Astrocyte (in vitro differentiated cells and primary cell): ENCODE measurements at regions not wholly inside any gene's neighbourhood (a gene's known extent, or its start where the extent isn't known, plus 50 kb on each side); places are given as distances from the start of the nearest gene placed in this dataset.
A peak's percentile ranks its signal among the peaks of the same experiment; 100 is the strongest.

Experiments used
- DNase-seq: peaks from one replicate; pipeline ENCODE4 v3.0.0-alpha.2; 2010; ENCODE audit warnings: low read depth
- FAIRE-seq: peaks from 2 replicates; lab custom pipeline; 2011; peaks lifted over from hg19 to GRCh38; lab: Jason Lieb, UNC
- H2AFZ ChIP-seq: 2 replicates; pipeline ENCODE4 v1.6.0; 2012; ENCODE audit warnings: low read depth, low read length, inconsistent platforms
- H3K27ac ChIP-seq: 2 replicates; pipeline ENCODE4 v1.5.1; 2011; ENCODE audit warnings: low read depth, low read length, inconsistent platforms
- H3K27me3 ChIP-seq: 2 replicates; pipeline ENCODE4 v1.6.0; 2011; ENCODE audit warnings: low read length, inconsistent platforms; ENCODE audit not compliant: insufficient read depth
- H3K36me3 ChIP-seq: 2 replicates; pipeline ENCODE4 v1.5.1; 2011; ENCODE audit warnings: low read length, inconsistent platforms; ENCODE audit not compliant: insufficient read depth
- H3K4me1 ChIP-seq: 2 replicates; pipeline ENCODE4 v1.5.1; 2011; ENCODE audit warnings: low read length, inconsistent platforms; ENCODE audit not compliant: insufficient read depth
- H3K4me2 ChIP-seq: 2 replicates; pipeline ENCODE4 v1.6.0; 2012; ENCODE audit warnings: low read length, inconsistent platforms
- H3K4me3 ChIP-seq: 2 replicates; pipeline ENCODE4 v1.5.1; 2011; ENCODE audit warnings: low read depth, mild to moderate bottlenecking, low read length, inconsistent platforms; ENCODE audit not compliant: insufficient read depth
- H3K79me2 ChIP-seq: 2 replicates; pipeline ENCODE4 v1.6.0; 2012; ENCODE audit warnings: mild to moderate bottlenecking, low read length, inconsistent platforms; ENCODE audit not compliant: insufficient read depth
- H3K9ac ChIP-seq: 2 replicates; pipeline ENCODE4 v1.6.0; 2012; ENCODE audit warnings: mild to moderate bottlenecking, low read length, inconsistent platforms
- H3K9me3 ChIP-seq: 2 replicates; pipeline ENCODE4 v1.5.1; 2012; ENCODE audit warnings: low read depth, mild to moderate bottlenecking, low read length, inconsistent platforms; ENCODE audit not compliant: insufficient read depth
- H4K20me1 ChIP-seq: 2 replicates; pipeline ENCODE4 v1.6.0; 2012; ENCODE audit warnings: low read length, inconsistent platforms; ENCODE audit not compliant: insufficient read depth
- H3K27ac Mint-ChIP-seq: one replicate; pipeline ENCODE4 v1.8.0; 2021; ENCODE audit warnings: mild to moderate bottlenecking, mixed read lengths; ENCODE audit not compliant: unreplicated experiment
- H3K27me3 Mint-ChIP-seq: one replicate; pipeline ENCODE4 v1.8.0; 2021; ENCODE audit warnings: low read depth, mixed read lengths; ENCODE audit not compliant: unreplicated experiment
- H3K36me3 Mint-ChIP-seq: one replicate; pipeline ENCODE4 v1.8.0; 2021; ENCODE audit warnings: low read depth, mixed read lengths; ENCODE audit not compliant: unreplicated experiment
- H3K4me1 Mint-ChIP-seq: one replicate; pipeline ENCODE4 v1.8.0; 2021; ENCODE audit warnings: low read depth, mixed read lengths; ENCODE audit not compliant: unreplicated experiment
- H3K4me3 Mint-ChIP-seq: one replicate; pipeline ENCODE4 v1.8.0; 2021; ENCODE audit warnings: mild to moderate bottlenecking, moderate library complexity, mixed read lengths; ENCODE audit not compliant: unreplicated experiment
- H3K9me3 Mint-ChIP-seq: one replicate; pipeline ENCODE4 v1.8.0; 2021; ENCODE audit warnings: mild to moderate bottlenecking, mixed read lengths; ENCODE audit not compliant: unreplicated experiment
- CTCF ChIP-seq: IDR thresholded peaks from 2 replicates; pipeline ENCODE4 v1.5.1; 2011; ENCODE audit warnings: low read depth, mild to moderate bottlenecking, inconsistent platforms, low read length, moderate library complexity; ENCODE audit not compliant: insufficient read depth
- EZH2 ChIP-seq: IDR thresholded peaks from 2 replicates; pipeline ENCODE4 v1.6.1; 2012; ENCODE audit warnings: mild to moderate bottlenecking, low read length, inconsistent platforms; ENCODE audit not compliant: insufficient read depth

GRCh38 chr3:80535286-80535685, 767.5 kb upstream of the ROBO1 start:
- no peak overlapping the region for H3K9ac ChIP-seq
- H3K79me2 ChIP-seq: no peaks in the 10 kb centered on the region
- H2AFZ ChIP-seq: no peak overlapping the region
- no peaks in the 10 kb centered on the region for H3K9me3 ChIP-seq
- Mint-ChIP-seq H3K4me1 (no peaks in the 10 kb centered on the region), H3K9me3 (no peaks in the 10 kb centered on the region), H3K27me3 (no peaks in the 10 kb centered on the region), H3K36me3 (no peaks in the 10 kb centered on the region), H3K27ac (no peak overlapping the region), H3K4me3 (no peak overlapping the region)
- no peaks in the 10 kb centered on the region for H3K4me1 ChIP-seq
- TF ChIP-seq CTCF: no peak
- no peak for TF ChIP-seq EZH2
- H3K4me2 ChIP-seq: no peak overlapping the region
- no peaks in the 10 kb centered on the region for H3K36me3 ChIP-seq
- no peak overlapping the region for H3K4me3 ChIP-seq
- no peaks in the 10 kb centered on the region for H3K27me3 ChIP-seq
- H3K27ac ChIP-seq: no peak overlapping the region
- no peaks in the 10 kb centered on the region for H4K20me1 ChIP-seq
- DNase-seq (no peak), FAIRE-seq (no peak)

GRCh38 chr3:80533553-80533952, 765.8 kb upstream of the ROBO1 start:
- Histone ChIP-seq H3K4me2 (no peak overlapping the region), H3K79me2 (no peaks in the 10 kb centered on the region), H3K27me3 (no peaks in the 10 kb centered on the region), H3K4me1 (no peaks in the 10 kb centered on the region), H3K9me3 (no peaks in the 10 kb centered on the region), H2AFZ (no peak overlapping the region), H3K36me3 (no peaks in the 10 kb centered on the region), H3K9ac (no peak overlapping the region), H3K4me3 (no peak overlapping the region), H3K27ac (no peak overlapping the region), H4K20me1 (no peaks in the 10 kb centered on the region)
- no peaks in the 10 kb centered on the region for H3K9me3 Mint-ChIP-seq
- H3K4me1 Mint-ChIP-seq: no peaks in the 10 kb centered on the region
- H3K27ac Mint-ChIP-seq: no peak overlapping the region
- H3K4me3 Mint-ChIP-seq: no peak overlapping the region
- TF ChIP-seq CTCF (no peak), EZH2 (no peak)
- H3K27me3 Mint-ChIP-seq: no peaks in the 10 kb centered on the region
- DNase-seq (no peak), FAIRE-seq (no peak)
- no peaks in the 10 kb centered on the region for H3K36me3 Mint-ChIP-seq

GRCh38 chr3:80526153-80526552, 758.4 kb upstream of the ROBO1 start:
- Histone ChIP-seq H2AFZ (no peak overlapping the region), H3K4me3 (no peak overlapping the region), H3K79me2 (no peaks in the 10 kb centered on the region), H3K9ac (no peak overlapping the region), H3K4me1 (no peaks in the 10 kb centered on the region), H3K36me3 (no peaks in the 10 kb centered on the region), H3K27ac (no peak overlapping the region), H3K27me3 (no peaks in the 10 kb centered on the region), H3K9me3 (no peaks in the 10 kb centered on the region), H4K20me1 (no peaks in the 10 kb centered on the region), H3K4me2 (no peak overlapping the region)
- Mint-ChIP-seq H3K36me3 (no peaks in the 10 kb centered on the region), H3K4me1 (no peaks in the 10 kb centered on the region), H3K27ac (no peak overlapping the region), H3K27me3 (no peaks in the 10 kb centered on the region), H3K4me3 (no peak overlapping the region), H3K9me3 (peaks cover 4% of the 10 kb centered on the region)
- TF ChIP-seq CTCF: peak; percentile 8
- no peak for TF ChIP-seq EZH2
- DNase-seq (no peak), FAIRE-seq (no peak)
